ENCODE measurements at regions not wholly inside any gene's neighbourhood (a gene's known extent, or its start where the extent isn't known, plus 50 kb on each side); places are given as distances from the start of the nearest gene placed in this dataset.

- H4K20me1 ChIP-seq (ENCODE audit: insufficient read depth, low read length), result no peaks in the 10 kb centered on the region
- no peak for TF ChIP-seq EZH2 (IDR thresholded peaks at IDR 0.05; ENCODE audit: borderline replicate concordance, low read depth, low read length, severe bottlenecking)
- no peak for TF ChIP-seq CTCF (IDR thresholded peaks at IDR 0.05; ENCODE audit: borderline replicate concordance, extremely low read depth, low read length, poor library complexity, severe bottlenecking)
- no peaks in the 10 kb centered on the region for H3K9me3 ChIP-seq (ENCODE audit: insufficient read depth, low read length, severe bottlenecking)
- no peak for ATAC-seq (ENCODE audit: insufficient read depth, low read depth)
- H3K4me3 ChIP-seq (ENCODE audit: low read depth in 1 of 2, low read length in 2 of 2), result no peak overlapping the region
- no peak for DNase-seq
- H3K79me2 ChIP-seq (ENCODE audit: insufficient read depth, low read length), result no peaks in the 10 kb centered on the region
- no peaks in the 10 kb centered on the region for H3K36me3 ChIP-seq (ENCODE audit: insufficient read depth, low read length)
- no peak overlapping the region for H3K9ac ChIP-seq (ENCODE audit: low read depth, low read length)
- no peaks in the 10 kb centered on the region for H3K4me1 ChIP-seq (ENCODE audit: insufficient read depth, low read length)
- H3K27me3 ChIP-seq (ENCODE audit: insufficient read depth, low read length, poor library complexity), result no peaks in the 10 kb centered on the region
- H3K4me2 ChIP-seq (ENCODE audit: insufficient read depth, low read length), result no peak overlapping the region
- H2AFZ ChIP-seq (ENCODE audit: low read depth, low read length), result no peak overlapping the region
- H3K27ac ChIP-seq (ENCODE audit: low read length), result no peak overlapping the region
Observed at GRCh38 chr10:52450762-52451291, 136.7 kb downstream of the DKK1 start.

GRCh38 chr10:52451817-52452216 lies 137.7 kb downstream of the DKK1 start:
- Histone ChIP-seq H3K9me3 (ENCODE audit: insufficient read depth, low read length, severe bottlenecking) (no peaks in the 10 kb centered on the region), H2AFZ (ENCODE audit: low read depth, low read length) (no peak overlapping the region), H3K9ac (ENCODE audit: low read depth, low read length) (no peak overlapping the region), H3K27ac (ENCODE audit: low read length) (no peak overlapping the region), H3K36me3 (ENCODE audit: insufficient read depth, low read length) (no peaks in the 10 kb centered on the region), H3K4me2 (ENCODE audit: insufficient read depth, low read length) (no peak overlapping the region), H3K4me3 (ENCODE audit: low read depth in 1 of 2, low read length in 2 of 2) (no peak overlapping the region), H3K27me3 (ENCODE audit: insufficient read depth, low read length, poor library complexity) (no peaks in the 10 kb centered on the region), H3K4me1 (ENCODE audit: insufficient read depth, low read length) (no peaks in the 10 kb centered on the region), H4K20me1 (ENCODE audit: insufficient read depth, low read length) (no peaks in the 10 kb centered on the region), H3K79me2 (ENCODE audit: insufficient read depth, low read length) (no peaks in the 10 kb centered on the region)
- no peak for DNase-seq
- no peak for TF ChIP-seq EZH2 (IDR thresholded peaks at IDR 0.05; ENCODE audit: borderline replicate concordance, low read depth, low read length, severe bottlenecking)
- no peak for TF ChIP-seq CTCF (IDR thresholded peaks at IDR 0.05; ENCODE audit: borderline replicate concordance, extremely low read depth, low read length, poor library complexity, severe bottlenecking)
- ATAC-seq (ENCODE audit: insufficient read depth, low read depth), result no peak

GRCh38 chr10:52452600-52453493 lies 138.8 kb downstream of the DKK1 start:
- Histone ChIP-seq H3K36me3 (ENCODE audit: insufficient read depth, low read length) (no peaks in the 10 kb centered on the region), H3K9me3 (ENCODE audit: insufficient read depth, low read length, severe bottlenecking) (no peaks in the 10 kb centered on the region), H3K4me2 (ENCODE audit: insufficient read depth, low read length) (no peak overlapping the region), H3K27ac (ENCODE audit: low read length) (no peak overlapping the region), H4K20me1 (ENCODE audit: insufficient read depth, low read length) (no peaks in the 10 kb centered on the region), H3K4me1 (ENCODE audit: insufficient read depth, low read length) (no peaks in the 10 kb centered on the region), H2AFZ (ENCODE audit: low read depth, low read length) (no peak overlapping the region), H3K9ac (ENCODE audit: low read depth, low read length) (no peak overlapping the region), H3K79me2 (ENCODE audit: insufficient read depth, low read length) (no peaks in the 10 kb centered on the region), H3K4me3 (ENCODE audit: low read depth in 1 of 2, low read length in 2 of 2) (no peak overlapping the region), H3K27me3 (ENCODE audit: insufficient read depth, low read length, poor library complexity) (no peaks in the 10 kb centered on the region)
- ATAC-seq (ENCODE audit: insufficient read depth, low read depth) (no peak), DNase-seq (no peak)
- TF ChIP-seq CTCF (IDR thresholded peaks at IDR 0.05; ENCODE audit: borderline replicate concordance, extremely low read depth, low read length, poor library complexity, severe bottlenecking), result no peak
- no peak for TF ChIP-seq EZH2 (IDR thresholded peaks at IDR 0.05; ENCODE audit: borderline replicate concordance, low read depth, low read length, severe bottlenecking)

All from DND-41 (cell line).